ENCODE measurements at regions not wholly inside any gene's neighbourhood (a gene's known extent, or its start where the extent isn't known, plus 50 kb on each side); places are given as distances from the start of the nearest gene placed in this dataset.

- Histone ChIP-seq H3K4me3 (replicated peaks in 1 of 3) (no peak overlapping the region), H3K4me1 (no peaks in the 10 kb centered on the region), H3K9me3 (no peaks in the 10 kb centered on the region), H3K36me3 (no peaks in the 10 kb centered on the region), H3K27me3 (no peaks in the 10 kb centered on the region), H3K27ac (no peak overlapping the region)
- no peak for DNase-seq
- 59 to 69% methylated on average over 1 of the region's 1 CpG for WGBS, 2 donors
- TF ChIP-seq CTCF (IDR thresholded peaks at IDR 0.05) (no peak), POLR2A (IDR thresholded peaks at IDR 0.05) (no peak)
- intact Hi-C loops (cut with DNase I): no loop called here
Measured at GRCh38 chr17:53907435-53907834, 84.7 kb downstream of the KIF2B start.

GRCh38 chr17:53909802-53910201 is 87.1 kb downstream of the KIF2B start:
- H3K27me3 ChIP-seq: no peaks in the 10 kb centered on the region
- 94 to 97% methylated on average over 3 of the region's 3 CpGs for whole genome bisulfite sequencing, 2 donors
- TF ChIP-seq POLR2A (IDR thresholded peaks at IDR 0.05): no peak
- no peaks in the 10 kb centered on the region for H3K9me3 ChIP-seq
- H3K4me3 ChIP-seq (replicated peaks in 1 of 3): no peak overlapping the region
- no peak overlapping the region for H3K27ac ChIP-seq
- DNase-seq: no peak
- H3K4me1 ChIP-seq: no peaks in the 10 kb centered on the region
- no peaks in the 10 kb centered on the region for H3K36me3 ChIP-seq
- intact Hi-C loops (cut with DNase I): no loop called here

GRCh38 chr17:53912117-53912516 is 89.4 kb downstream of the KIF2B start:
- no peaks in the 10 kb centered on the region for H3K4me1 ChIP-seq
- intact Hi-C loops (cut with DNase I): no loop called here
- 58 to 61% methylated on average over 1 of the region's 1 CpG for WGBS, 2 donors

DNA sequence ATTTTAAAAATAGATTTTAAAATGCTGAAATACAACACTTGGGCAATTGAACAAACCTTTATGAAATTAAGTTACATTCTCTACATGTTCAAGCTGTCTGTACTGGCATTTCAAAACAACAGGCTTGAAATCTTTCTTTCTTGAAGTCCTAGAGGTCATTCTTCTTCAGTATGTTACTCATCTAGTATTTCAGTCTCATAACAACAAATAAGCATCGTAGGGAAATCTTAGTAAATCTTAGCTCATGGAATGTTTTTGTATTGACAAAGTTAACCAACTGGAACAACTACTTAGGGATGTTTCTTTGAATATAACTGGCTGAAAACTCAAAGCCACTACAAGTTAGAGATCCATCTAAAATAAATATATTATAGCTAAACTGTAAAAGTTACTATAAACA is 96.6 kb downstream of the KIF2B start:
- H3K4me3 ChIP-seq (replicated peaks in 1 of 3): no peak overlapping the region
- no peaks in the 10 kb centered on the region for H3K4me1 ChIP-seq
- intact Hi-C loops (cut with DNase I): no loop called here
- no peaks in the 10 kb centered on the region for H3K27me3 ChIP-seq
- no peak overlapping the region for H3K27ac ChIP-seq
- H3K9me3 ChIP-seq: no peaks in the 10 kb centered on the region
- 28 to 35% methylated on average over 1 of the region's 1 CpG for WGBS, 2 donors
- TF ChIP-seq CTCF (IDR thresholded peaks at IDR 0.05) (no peak), POLR2A (IDR thresholded peaks at IDR 0.05) (no peak)
- DNase-seq: no peak
- H3K36me3 ChIP-seq: no peaks in the 10 kb centered on the region

More at GRCh38 chr17:53912117-53912516, 89.4 kb downstream of the KIF2B start:
- DNase-seq: no peak
- no peak for TF ChIP-seq POLR2A (IDR thresholded peaks at IDR 0.05)
- no peak for TF ChIP-seq CTCF (IDR thresholded peaks at IDR 0.05)
- no peak overlapping the region for H3K4me3 ChIP-seq (replicated peaks in 1 of 3)
- H3K27ac ChIP-seq: no peak overlapping the region
- no peaks in the 10 kb centered on the region for H3K27me3 ChIP-seq
- no peaks in the 10 kb centered on the region for H3K9me3 ChIP-seq
- no peaks in the 10 kb centered on the region for H3K36me3 ChIP-seq

DNA sequence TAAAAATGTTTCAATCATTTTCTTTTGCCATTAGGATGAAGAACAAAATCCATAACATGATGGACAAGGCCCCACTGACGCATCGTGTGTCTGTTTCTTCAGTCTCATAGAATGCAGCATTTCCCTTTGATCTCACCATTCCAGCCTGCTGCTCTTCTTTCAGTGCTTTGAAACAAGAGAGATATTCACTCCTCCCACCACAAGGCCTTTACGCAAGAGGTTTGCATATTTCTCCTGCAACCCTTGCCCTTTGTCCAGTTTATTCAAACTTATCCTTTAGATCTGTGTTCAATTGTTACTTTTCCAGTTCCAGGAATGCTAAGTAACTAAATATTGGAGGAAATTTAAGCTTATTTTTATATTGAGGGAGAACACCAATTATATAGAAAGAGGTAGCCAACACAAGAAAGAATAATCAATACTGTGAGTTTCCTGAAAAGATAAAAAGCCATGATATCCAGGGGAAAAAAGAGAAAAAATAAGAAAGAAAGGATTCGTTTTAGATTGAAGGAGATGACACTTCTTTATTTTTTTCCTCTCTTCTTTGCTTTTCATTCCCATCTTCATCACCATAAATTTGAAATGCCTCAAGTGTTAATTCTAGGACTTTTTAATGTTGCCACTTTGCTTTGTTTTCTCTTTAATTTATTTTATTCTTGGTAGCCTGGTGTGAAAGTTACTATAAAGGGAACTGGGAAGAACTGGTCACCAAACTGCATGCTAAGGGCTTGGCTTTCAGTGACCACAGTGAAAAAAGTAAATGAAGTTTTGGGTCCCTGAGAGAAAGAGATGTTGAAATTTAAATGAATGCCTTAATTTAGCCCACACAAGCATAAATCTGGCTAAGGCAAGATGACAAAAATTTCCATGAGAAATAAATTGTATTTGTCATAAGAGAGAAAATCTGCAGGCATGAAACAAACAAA is 102.1 kb downstream of the KIF2B start:
- Histone ChIP-seq H3K4me1 (no peaks in the 10 kb centered on the region), H3K36me3 (no peaks in the 10 kb centered on the region), H3K4me3 (replicated peaks in 1 of 3) (no peak overlapping the region), H3K9me3 (no peaks in the 10 kb centered on the region), H3K27me3 (no peaks in the 10 kb centered on the region), H3K27ac (no peak overlapping the region)
- WGBS, 2 donors: 68 to 70% methylated on average over 4 of the region's 4 CpGs
- TF ChIP-seq CTCF (IDR thresholded peaks at IDR 0.05): no peak
- no peak for TF ChIP-seq POLR2A (IDR thresholded peaks at IDR 0.05)
- DNase-seq: no peak
- intact Hi-C loops (cut with DNase I): no loop called here
